GM21515 (cell line): ENCODE measurements at regions not wholly inside any gene's neighbourhood (a gene's known extent, or its start where the extent isn't known, plus 50 kb on each side); places are given as distances from the start of the nearest gene placed in this dataset.

Experiments
- ATAC-seq: cut with Tn5 transposase; IDR thresholded peaks from one replicate; pipeline ENCODE4 v1.9.1; 2021; ENCODE audit not compliant: unreplicated experiment

- no peak for ATAC-seq
Measured at GRCh38 chr2:37858400-37858711, 66.7 kb upstream of the RMDN2 start.

- no peak for ATAC-seq
Measured at GRCh38 chr2:37858725-37859267, 66.3 kb upstream of the RMDN2 start.

- no peak for ATAC-seq
Measured at GRCh38 chr2:37862620-37863019, 62.5 kb upstream of the RMDN2 start.

GRCh38 chr2:37864217-37864616 is 60.9 kb upstream of the RMDN2 start:
- ATAC-seq = no peak

- ATAC-seq = no peak
Measured at GRCh38 chr2:37865640-37866039, 59.4 kb upstream of the RMDN2 start.

- no peak for ATAC-seq
Measured at GRCh38 chr2:37866171-37866934, 58.7 kb upstream of the RMDN2 start.

GRCh38 chr2:37867166-37867565 is 57.9 kb upstream of the RMDN2 start:
- no peak for ATAC-seq

- ATAC-seq = no peak
Measured at GRCh38 chr2:37868866-37869265, 56.2 kb upstream of the RMDN2 start.

- ATAC-seq = no peak
Measured at GRCh38 chr2:37869304-37869703, 55.8 kb upstream of the RMDN2 start.

GRCh38 chr2:37869771-37870170 is 55.3 kb upstream of the RMDN2 start:
- no peak for ATAC-seq

- ATAC-seq = no peak
Measured at GRCh38 chr2:37870829-37871228, 54.3 kb upstream of the RMDN2 start.

- peak; percentile 48 for ATAC-seq
Measured at GRCh38 chr2:37871456-37872191, 53.5 kb upstream of the RMDN2 start.

- ATAC-seq = no peak
Measured at GRCh38 chr2:37872192-37872750, 52.8 kb upstream of the RMDN2 start.

- no peak for ATAC-seq
Measured at GRCh38 chr2:37873229-37873628, 51.9 kb upstream of the RMDN2 start.

- no peak for ATAC-seq
Measured at GRCh38 chr2:37873749-37874330, 51.2 kb upstream of the RMDN2 start.

GRCh38 chr2:37874470-37874869 is 50.6 kb upstream of the RMDN2 start:
- no peak for ATAC-seq
